ENCODE measurements at regions not wholly inside any gene's neighbourhood (a gene's known extent, or its start where the extent isn't known, plus 50 kb on each side); places are given as distances from the start of the nearest gene placed in this dataset.
"Not testable (repeated sequence)": the region's sequence is repeated elsewhere in the genome, so short reads cannot be mapped to it uniquely, and the experiment has no call there.

DNA sequence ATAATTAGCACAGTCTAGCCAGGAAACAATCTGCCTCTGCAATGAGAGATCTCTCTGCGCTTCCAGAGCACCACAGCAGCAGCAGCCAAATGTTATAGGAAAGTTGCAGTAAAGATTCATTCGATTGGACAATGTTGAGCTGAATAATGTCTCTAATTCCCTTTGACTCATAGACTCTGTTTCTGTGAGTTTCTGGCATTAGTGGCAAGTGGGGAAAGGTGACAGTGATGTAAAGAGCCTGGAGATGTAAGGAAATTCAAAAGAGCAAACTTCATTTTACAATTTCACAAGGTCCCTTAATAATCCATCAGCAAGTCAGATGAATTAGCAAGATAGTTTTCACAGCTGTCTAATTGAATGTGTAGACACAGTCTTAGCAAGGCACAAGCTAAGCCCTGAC lies 184.4 kb downstream of the VEGFC start:
- DNase-seq (ENCODE audit: extremely low read depth in 1 of 11, low read depth in 9 of 11, low spot score in 4 of 11), result no peak

DNA sequence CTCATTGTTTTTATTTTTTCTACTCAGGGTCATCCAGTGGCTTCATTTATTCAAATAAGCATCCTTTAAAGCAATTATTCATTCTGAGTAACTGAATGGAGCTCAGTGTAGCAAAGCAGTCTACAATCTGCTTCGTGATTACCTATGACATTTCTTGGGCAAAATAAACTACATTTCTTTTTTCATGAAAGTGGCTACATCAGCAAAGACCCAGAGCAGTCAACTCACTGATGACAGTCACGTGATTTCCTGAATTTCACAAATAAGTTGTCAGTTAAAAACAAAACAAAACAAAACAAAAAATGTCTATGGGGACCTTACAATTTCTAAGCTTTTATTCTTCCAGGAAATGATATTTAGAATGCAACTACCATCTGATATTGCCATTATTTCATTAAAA lies 182.1 kb downstream of the VEGFC start:
- DNase-seq (ENCODE audit: extremely low read depth in 1 of 11, low read depth in 9 of 11, low spot score in 4 of 11), result no peak

DNA sequence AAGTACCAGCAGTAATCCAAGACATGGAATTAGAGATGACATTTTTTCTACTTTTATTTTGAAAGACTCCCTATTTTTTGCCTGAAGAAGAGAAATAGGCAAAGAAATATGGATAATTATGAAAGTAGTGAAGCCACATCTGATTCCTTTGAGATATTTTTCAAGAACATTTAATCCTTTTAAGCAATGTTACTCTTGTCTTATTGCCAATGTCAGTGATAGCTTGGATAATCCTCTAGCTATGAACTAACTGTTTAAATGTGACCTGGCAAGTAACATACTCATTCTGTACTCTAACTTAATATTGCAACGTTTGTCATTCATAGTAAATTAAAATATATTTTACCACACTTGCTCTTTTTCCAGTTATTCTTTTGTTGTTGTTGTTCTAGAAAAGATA lies 181.3 kb downstream of the VEGFC start:
- no peak for DNase-seq (ENCODE audit: extremely low read depth in 1 of 11, low read depth in 9 of 11, low spot score in 4 of 11)

DNA sequence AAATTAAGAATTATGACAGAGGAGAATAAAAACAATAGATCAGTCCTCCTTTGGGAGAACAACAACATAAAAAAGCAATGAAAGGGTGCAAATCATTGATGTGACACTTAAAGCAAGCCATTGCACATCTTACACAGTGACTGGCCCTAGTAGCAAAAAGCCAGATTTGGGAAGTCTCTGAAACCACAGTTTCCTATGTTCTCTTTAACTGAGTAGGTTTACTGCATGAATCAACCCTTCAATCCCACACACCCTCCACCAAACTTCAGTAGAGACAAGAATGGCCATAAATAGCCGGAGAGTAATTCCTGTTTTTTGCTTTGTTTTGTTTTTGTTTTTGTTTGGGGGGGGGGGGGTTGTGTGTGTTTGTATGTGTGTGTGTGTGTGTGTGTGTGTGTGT lies 180.8 kb downstream of the VEGFC start:
- no peak for DNase-seq (ENCODE audit: extremely low read depth in 1 of 11, low read depth in 9 of 11, low spot score in 4 of 11)

DNA sequence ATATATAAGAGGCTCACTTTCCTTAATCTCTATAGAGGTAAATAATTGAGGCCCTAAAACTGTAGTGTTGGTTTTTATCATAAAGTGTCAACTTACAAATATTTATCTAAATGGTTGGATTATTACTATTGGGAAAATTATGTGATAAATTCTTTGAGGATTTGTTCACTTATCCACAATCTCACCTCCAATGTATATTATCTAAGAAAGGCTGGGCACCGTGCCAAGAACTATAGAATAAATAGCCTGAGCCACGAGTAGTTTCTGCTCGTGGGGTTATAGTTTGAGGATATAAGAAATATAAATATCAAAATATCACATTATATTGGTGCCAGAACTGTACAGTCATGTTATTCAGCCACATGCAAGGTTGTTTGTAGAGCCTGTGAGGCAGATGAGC lies 177.9 kb downstream of the VEGFC start:
- DNase-seq (ENCODE audit: extremely low read depth in 1 of 11, low read depth in 9 of 11, low spot score in 4 of 11), result no peak

DNA sequence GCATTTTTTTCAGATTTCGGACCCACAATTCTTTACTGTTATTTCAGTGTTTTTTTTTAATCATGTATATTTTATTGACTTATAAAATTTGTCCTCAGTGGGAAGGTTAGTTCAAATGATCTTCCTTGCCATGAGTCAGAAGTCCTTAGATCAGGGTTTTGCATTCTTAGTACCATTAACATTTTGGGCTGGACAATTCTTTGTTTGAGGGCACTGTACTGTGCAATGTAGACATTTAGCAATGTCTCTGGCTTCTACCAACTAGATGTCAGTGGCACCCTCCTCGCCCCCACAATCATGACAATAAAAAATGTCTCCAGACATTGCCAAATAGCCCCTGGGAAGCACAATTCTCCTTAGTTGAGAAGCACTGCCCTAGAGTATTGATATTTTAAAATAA lies 176.6 kb downstream of the VEGFC start:
- DNase-seq (ENCODE audit: extremely low read depth in 1 of 11, low read depth in 9 of 11, low spot score in 4 of 11), result no peak

DNA sequence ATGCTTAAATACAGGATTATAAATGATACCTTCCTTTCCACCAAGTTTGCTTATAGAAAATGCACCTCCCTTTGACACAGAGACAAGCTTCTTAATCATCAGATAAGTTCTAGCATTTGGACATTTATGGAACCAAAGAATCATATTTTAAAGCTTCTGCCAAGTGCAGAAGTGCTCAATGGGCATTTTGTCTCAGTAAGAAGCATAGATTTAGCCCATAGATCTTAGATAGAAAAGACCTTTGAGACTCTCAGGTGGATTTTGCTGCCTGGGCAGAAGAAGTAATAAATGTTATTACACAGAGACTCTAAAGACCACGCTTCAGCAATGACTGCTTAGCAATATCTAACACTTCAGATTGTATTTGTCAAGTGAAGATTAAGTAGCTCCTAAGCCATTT lies 174.6 kb downstream of the VEGFC start:
- DNase-seq (ENCODE audit: extremely low read depth in 1 of 11, low read depth in 9 of 11, low spot score in 4 of 11), result no peak

DNA sequence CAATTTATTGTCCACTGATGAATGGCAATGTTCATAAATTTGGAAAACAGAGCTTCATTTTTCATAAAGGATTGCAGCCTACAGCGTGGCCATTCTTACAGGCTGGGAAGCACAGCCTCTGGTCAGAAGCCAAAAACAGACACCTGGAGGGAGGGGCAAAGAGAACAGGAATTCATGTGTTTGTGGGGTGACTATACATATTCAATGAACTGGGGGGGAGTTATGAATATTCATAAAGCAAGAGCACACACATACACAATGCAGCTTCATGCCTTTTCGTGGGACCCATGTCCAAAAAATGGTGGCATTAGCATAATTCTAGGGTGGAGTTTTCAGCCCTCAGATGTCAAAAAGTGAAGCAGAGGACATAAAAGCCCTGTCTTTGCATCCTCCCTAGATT lies 173.3 kb downstream of the VEGFC start:
- no peak for DNase-seq (ENCODE audit: extremely low read depth in 1 of 11, low read depth in 9 of 11, low spot score in 4 of 11)

DNA sequence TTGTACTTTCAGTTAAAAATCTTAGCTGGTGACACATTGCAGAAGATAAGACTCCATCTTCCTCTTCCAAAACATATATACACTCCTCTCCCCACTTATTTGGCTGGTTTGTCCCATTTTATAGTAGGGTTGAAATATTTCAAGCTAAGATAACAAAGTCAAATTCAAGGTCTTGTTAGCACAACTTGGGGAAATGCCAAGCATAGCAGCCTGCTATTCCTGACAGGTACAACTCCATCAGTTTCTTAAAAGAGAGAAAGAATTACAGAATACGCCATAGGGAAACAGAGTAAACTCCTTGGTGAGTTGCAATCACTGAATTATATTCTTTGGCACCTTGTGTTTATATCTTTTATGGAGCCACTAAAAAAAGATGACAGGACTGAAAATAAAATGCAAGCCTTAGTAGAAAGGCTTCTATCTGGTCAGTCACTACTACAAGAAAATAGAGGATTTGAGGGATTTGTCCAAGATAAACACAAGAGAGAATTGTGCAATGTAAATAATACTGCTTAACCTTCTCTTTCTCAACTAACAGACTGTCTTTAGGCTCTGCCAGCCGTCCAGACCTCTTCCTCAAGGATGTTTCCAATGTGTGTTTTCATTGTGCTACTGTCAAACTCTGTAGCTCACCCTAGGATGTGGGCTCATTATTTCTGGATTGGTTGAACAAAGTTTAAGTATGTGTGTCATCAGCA lies 170.3 kb downstream of the VEGFC start:
- no peak for DNase-seq (ENCODE audit: extremely low read depth in 1 of 11, low read depth in 9 of 11, low spot score in 4 of 11)

DNA sequence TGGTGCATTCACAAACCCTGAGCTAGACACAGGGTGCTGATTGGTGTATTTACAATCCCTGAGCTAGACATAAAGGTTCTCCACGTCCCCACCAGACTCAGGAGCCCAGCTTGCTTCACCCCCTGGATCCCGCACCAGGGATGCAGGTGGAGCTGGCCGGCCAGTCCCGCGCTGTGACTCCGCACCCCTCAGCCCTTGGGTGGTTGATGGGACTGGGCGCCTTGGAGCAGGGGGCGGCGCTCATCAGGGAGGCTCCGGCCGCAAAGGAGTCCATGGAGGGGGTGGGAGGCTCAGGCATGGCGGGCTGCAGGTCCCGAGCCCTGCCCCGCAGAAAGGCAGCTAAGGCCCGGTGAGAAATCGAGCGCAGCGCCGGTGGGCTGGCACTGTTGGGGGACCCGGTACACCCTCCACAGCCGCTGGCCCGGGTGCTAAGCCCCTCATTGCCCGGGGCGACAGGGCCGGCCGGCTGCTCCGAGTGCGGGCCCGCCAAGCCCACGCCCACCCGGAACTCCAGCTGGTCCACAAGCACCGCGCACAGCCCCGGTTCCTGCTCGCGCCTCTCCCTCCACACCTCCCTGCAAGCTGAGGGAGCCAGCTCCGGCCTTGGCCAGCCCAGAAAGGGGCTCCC lies 167.6 kb downstream of the VEGFC start:
- DNase-seq (ENCODE audit: extremely low read depth in 1 of 11, low read depth in 9 of 11, low spot score in 4 of 11), result not testable (repeated sequence)

DNA sequence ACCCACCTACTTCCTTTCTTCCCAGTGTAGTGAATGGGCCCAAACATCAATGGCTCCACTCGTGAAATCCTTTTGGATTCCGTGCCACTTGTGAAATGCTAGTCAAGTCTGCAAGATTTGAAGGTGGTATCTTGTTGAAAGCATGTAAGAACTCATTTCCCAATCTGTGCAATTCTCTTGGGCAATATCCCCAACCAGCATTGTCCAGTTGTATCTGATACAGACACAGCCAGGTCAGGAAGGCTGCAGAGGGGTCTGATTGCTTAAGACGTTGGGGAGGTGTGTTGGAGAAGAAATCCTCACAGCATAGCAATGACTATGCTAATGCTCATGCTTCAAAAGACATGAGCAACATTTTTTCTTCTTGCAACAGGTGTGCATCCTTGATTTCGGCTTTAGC lies 164.8 kb downstream of the VEGFC start:
- DNase-seq (ENCODE audit: extremely low read depth in 1 of 11, low read depth in 9 of 11, low spot score in 4 of 11), result no peak

DNA sequence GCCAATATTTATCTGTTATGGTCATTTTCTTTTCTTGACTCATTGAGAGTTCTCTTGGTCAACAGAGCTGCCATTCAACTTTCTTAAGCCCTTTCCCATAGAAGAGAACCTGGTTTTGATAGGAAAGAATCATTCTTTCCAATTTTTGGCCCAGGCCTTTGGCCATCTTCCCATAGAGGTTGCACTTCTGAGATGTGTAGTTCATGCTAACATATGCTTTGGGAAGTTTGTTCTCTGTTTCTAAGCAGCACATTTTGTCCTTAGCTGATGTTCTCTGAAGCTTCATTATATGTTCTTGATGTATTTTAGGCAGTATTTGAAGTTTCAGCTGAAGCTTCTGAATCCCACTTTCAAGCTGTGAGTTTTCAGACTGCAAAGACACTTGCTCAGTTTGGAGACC lies 161.1 kb downstream of the VEGFC start:
- no peak for DNase-seq (ENCODE audit: extremely low read depth in 1 of 11, low read depth in 9 of 11, low spot score in 4 of 11)
